GM23248 (cell line): ENCODE measurements at regions not wholly inside any gene's neighbourhood (a gene's known extent, or its start where the extent isn't known, plus 50 kb on each side); places are given as distances from the start of the nearest gene placed in this dataset.
A peak's percentile ranks its signal among the peaks of the same experiment; 100 is the strongest.
"Not testable (repeated sequence)": the region's sequence is repeated elsewhere in the genome, so short reads cannot be mapped to it uniquely, and the experiment has no call there.

Experiments
- DNase-seq: peaks from one replicate; pipeline ENCODE4 v3.0.0-alpha.2; 2015
- H2AFZ ChIP-seq: fragments of 200-600 bp; sonication (generic); 2 replicates; pipeline ENCODE4 v1.6.1; 2016; ENCODE audit warnings: antibody characterized with exemption
- H3F3A ChIP-seq: fragments of 200-600 bp; sonication (generic); 2 replicates; pipeline ENCODE4 v1.6.1; 2016; ENCODE audit warnings: mild to moderate bottlenecking, antibody characterized with exemption, mixed run types; ENCODE audit not compliant: insufficient read depth
- H3K27ac ChIP-seq: fragments of 200-600 bp; sonication (generic); 2 replicates; pipeline ENCODE4 v1.5.1; 2016; ENCODE audit warnings: mild to moderate bottlenecking
- H3K27me3 ChIP-seq: fragments of 200-600 bp; sonication (generic); replicated peaks from 2 replicates; pipeline ENCODE4 v1.6.1; 2016; ENCODE audit warnings: mild to moderate bottlenecking; ENCODE audit not compliant: insufficient read depth
- H3K36me3 ChIP-seq: fragments of 200-600 bp; sonication (generic); 2 replicates; pipeline ENCODE4 v1.6.1; 2016; ENCODE audit warnings: low read depth, mild to moderate bottlenecking
- H3K4me1 ChIP-seq: fragments of 200-600 bp; sonication (generic); 2 replicates; pipeline ENCODE4 v1.6.1; 2016; ENCODE audit warnings: mild to moderate bottlenecking; ENCODE audit not compliant: insufficient read depth
- H3K4me2 ChIP-seq: fragments of 200-600 bp; sonication (generic); one replicate; pipeline ENCODE4 v1.6.1; 2016; ENCODE audit warnings: mild to moderate bottlenecking; ENCODE audit not compliant: unreplicated experiment
- H3K4me3 ChIP-seq: fragments of 200-600 bp; sonication (generic); 2 replicates; pipeline ENCODE4 v1.5.1; 2016; ENCODE audit warnings: mild to moderate bottlenecking
- H3K79me2 ChIP-seq: fragments of 200-600 bp; sonication (generic); 2 replicates; pipeline ENCODE4 v1.6.1; 2016; ENCODE audit warnings: mild to moderate bottlenecking; ENCODE audit not compliant: insufficient read depth
- H3K9ac ChIP-seq: fragments of 200-600 bp; sonication (generic); 2 replicates; pipeline ENCODE4 v1.6.1; 2016; ENCODE audit warnings: mild to moderate bottlenecking
- H3K9me2 ChIP-seq: fragments of 200-600 bp; sonication (generic); 2 replicates; pipeline ENCODE4 v1.6.1; 2016; ENCODE audit warnings: mixed run types, mild to moderate bottlenecking, moderate library complexity; ENCODE audit not compliant: insufficient read depth
- H3K9me3 ChIP-seq: fragments of 200-600 bp; sonication (generic); one replicate; pipeline ENCODE4 v1.6.1; 2017; ENCODE audit warnings: low read depth
- H4K20me1 ChIP-seq: fragments of 200-600 bp; sonication (generic); 2 replicates; pipeline ENCODE4 v1.6.0; 2016; ENCODE audit not compliant: insufficient read depth
- EZH2 ChIP-seq: fragments of 200-600 bp; sonication (generic); IDR thresholded peaks from 2 replicates; pipeline ENCODE4 v1.6.1; 2018; ENCODE audit warnings: antibody characterized with exemption, mild to moderate bottlenecking; ENCODE audit not compliant: insufficient read depth, poor library complexity, severe bottlenecking
- EZH2phosphoT487 ChIP-seq: fragments of 200-600 bp; sonication (generic); IDR thresholded peaks from 2 replicates; pipeline ENCODE4 v1.6.1; 2018; ENCODE audit warnings: antibody characterized with exemption, moderate library complexity, mild to moderate bottlenecking, low read depth; ENCODE audit not compliant: insufficient read depth
- WGBS, 2 experiments: methylation state at CpG; one replicate each; pipeline ENCODE4 v1.1.6; 2015 to 2017; ENCODE audit warnings: low lambda C conversion rate in 2 of 2, low coverage in 1 of 2; ENCODE audit errors: missing lambda C conversion rate in 2 of 2; 5-methylcytosine and 5-hydroxymethylcytosine counted together
- in situ Hi-C: fragments of 300-500 bp; cut with MboI; formaldehyde crosslinking; loops from 2 replicates; pipeline ENCODE4 v1.15.0; 2020

- Histone ChIP-seq H3K9me3 (no peaks in the 10 kb centered on the region), H3K4me2 (no peak overlapping the region), H3K9ac (no peak overlapping the region), H3K27me3 (no peaks in the 10 kb centered on the region), H3K36me3 (no peaks in the 10 kb centered on the region), H3F3A (no peaks in the 10 kb centered on the region), H3K27ac (no peak overlapping the region), H4K20me1 (no peaks in the 10 kb centered on the region), H3K9me2 (no peaks in the 10 kb centered on the region), H3K79me2 (no peaks in the 10 kb centered on the region), H2AFZ (no peak overlapping the region), H3K4me3 (no peak overlapping the region), H3K4me1 (no peaks in the 10 kb centered on the region)
- in situ Hi-C loops = no loop called here
- no peak for TF ChIP-seq EZH2phosphoT487
- TF ChIP-seq EZH2 = no peak
- DNase-seq = no peak
- WGBS, 2 experiments = 0 to 13% methylated on average over 1 of the region's 1 CpG
These were observed 357.3 kb upstream of the TECRL start for GRCh38 chr4:64766565-64766964.

- in situ Hi-C loops = no loop called here
- Histone ChIP-seq H3F3A (no peaks in the 10 kb centered on the region), H3K36me3 (no peaks in the 10 kb centered on the region), H3K4me1 (no peaks in the 10 kb centered on the region), H3K27me3 (no peaks in the 10 kb centered on the region), H3K9me3 (no peaks in the 10 kb centered on the region), H3K4me3 (no peak overlapping the region), H3K9ac (no peak overlapping the region), H4K20me1 (no peaks in the 10 kb centered on the region), H3K27ac (no peak overlapping the region), H2AFZ (no peak overlapping the region), H3K9me2 (no peaks in the 10 kb centered on the region), H3K4me2 (no peak overlapping the region), H3K79me2 (no peaks in the 10 kb centered on the region)
- DNase-seq = peak; percentile 26
- TF ChIP-seq EZH2 (no peak), EZH2phosphoT487 (no peak)
- WGBS, 2 experiments = 2% methylated on average over 2 of the region's 2 CpGs
These were observed 346.8 kb upstream of the TECRL start for GRCh38 chr4:64756016-64756415.

- Histone ChIP-seq H4K20me1 (no peaks in the 10 kb centered on the region), H3K4me2 (no peak overlapping the region), H3K4me1 (no peaks in the 10 kb centered on the region), H3K36me3 (no peaks in the 10 kb centered on the region), H3K4me3 (no peak overlapping the region), H3K9ac (no peak overlapping the region), H3K27me3 (no peaks in the 10 kb centered on the region), H3K27ac (no peak overlapping the region), H2AFZ (no peak overlapping the region), H3K9me2 (no peaks in the 10 kb centered on the region), H3F3A (no peaks in the 10 kb centered on the region), H3K9me3 (no peaks in the 10 kb centered on the region), H3K79me2 (no peaks in the 10 kb centered on the region)
- no peak for TF ChIP-seq EZH2
- no peak for TF ChIP-seq EZH2phosphoT487
- WGBS, 2 experiments = 44 to 46% methylated on average over 18 to 20 of the region's 21 CpGs
- in situ Hi-C loops = no loop called here
- no peak for DNase-seq
These were observed 338.9 kb upstream of the TECRL start for GRCh38 chr4:64747919-64748715.

DNA sequence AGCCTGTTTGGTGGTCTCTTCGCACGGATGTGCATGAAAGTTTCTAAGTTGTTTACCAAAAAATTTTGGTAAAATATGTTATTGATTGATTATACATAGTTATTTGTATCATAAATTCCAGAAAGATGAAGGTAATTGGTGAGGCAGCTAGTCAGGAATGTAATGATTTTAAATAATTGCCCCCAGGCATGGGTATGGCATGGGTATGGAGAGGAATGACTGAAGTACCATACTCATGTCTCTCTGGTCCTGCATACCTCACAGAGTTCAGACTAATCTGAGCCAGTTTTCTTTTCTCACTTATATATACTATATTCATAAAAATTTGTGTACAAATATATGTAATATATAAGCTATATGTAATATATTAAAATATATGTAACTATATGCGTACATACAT lies 329.0 kb upstream of the TECRL start:
- H3K27me3 ChIP-seq = no peaks in the 10 kb centered on the region
- H3K9ac ChIP-seq = no peak overlapping the region
- 40 to 46% methylated on average over 3 of the region's 3 CpGs for WGBS, 2 experiments
- no peaks in the 10 kb centered on the region for H3F3A ChIP-seq
- H3K36me3 ChIP-seq = no peaks in the 10 kb centered on the region
- peaks cover 3% of the 10 kb centered on the region for H3K9me3 ChIP-seq
- TF ChIP-seq EZH2phosphoT487 (no peak), EZH2 (no peak)
- H4K20me1 ChIP-seq = no peaks in the 10 kb centered on the region
- no peaks in the 10 kb centered on the region; the same call in 1 of the 2 replicates for H3K9me2 ChIP-seq
- H2AFZ ChIP-seq = no peak overlapping the region
- in situ Hi-C loops = no loop called here
- DNase-seq = no peak
- no peaks in the 10 kb centered on the region for H3K79me2 ChIP-seq
- no peaks in the 10 kb centered on the region for H3K4me1 ChIP-seq
- no peak overlapping the region for H3K4me3 ChIP-seq
- no peak overlapping the region for H3K4me2 ChIP-seq
- no peak overlapping the region for H3K27ac ChIP-seq

- H3K9me2 ChIP-seq, DNase-seq, H3K4me3 ChIP-seq, H3K27ac ChIP-seq, in situ Hi-C loops, H3K27me3 ChIP-seq, H3K4me1 ChIP-seq, H3K9me3 ChIP-seq, H3K79me2 ChIP-seq, H3K4me2 ChIP-seq, H4K20me1 ChIP-seq, H3K36me3 ChIP-seq, H2AFZ ChIP-seq, H3F3A ChIP-seq, H3K9ac ChIP-seq: not testable (repeated sequence)
- WGBS, 2 experiments = 3 to 10% methylated on average over 2 of the region's 2 CpGs
These were observed 328.5 kb upstream of the TECRL start for GRCh38 chr4:64737854-64738138.
